Suprapubic skin (tissue), 3 donors: ENCODE measurements at regions not wholly inside any gene's neighbourhood (a gene's known extent, or its start where the extent isn't known, plus 50 kb on each side); places are given as distances from the start of the nearest gene placed in this dataset.

Experiments used
- CTCF ChIP-seq, 2 donors: fragments of 200-600 bp in 1 of 2; fragments of 450-650 bp in 1 of 2; sonication (generic) in 1 of 2; IDR thresholded peaks; one replicate each; pipeline ENCODE4 v1.5.1; 2016 to 2019; ENCODE audit warnings: antibody characterized with exemption in 2 of 2, mild to moderate bottlenecking in 1 of 2, moderate library complexity in 1 of 2
- EP300 ChIP-seq: sonication (generic); formaldehyde crosslinking; IDR thresholded peaks from one replicate; pipeline ENCODE4 v1.6.1; 2017; ENCODE audit warnings: antibody characterized with exemption

DNA sequence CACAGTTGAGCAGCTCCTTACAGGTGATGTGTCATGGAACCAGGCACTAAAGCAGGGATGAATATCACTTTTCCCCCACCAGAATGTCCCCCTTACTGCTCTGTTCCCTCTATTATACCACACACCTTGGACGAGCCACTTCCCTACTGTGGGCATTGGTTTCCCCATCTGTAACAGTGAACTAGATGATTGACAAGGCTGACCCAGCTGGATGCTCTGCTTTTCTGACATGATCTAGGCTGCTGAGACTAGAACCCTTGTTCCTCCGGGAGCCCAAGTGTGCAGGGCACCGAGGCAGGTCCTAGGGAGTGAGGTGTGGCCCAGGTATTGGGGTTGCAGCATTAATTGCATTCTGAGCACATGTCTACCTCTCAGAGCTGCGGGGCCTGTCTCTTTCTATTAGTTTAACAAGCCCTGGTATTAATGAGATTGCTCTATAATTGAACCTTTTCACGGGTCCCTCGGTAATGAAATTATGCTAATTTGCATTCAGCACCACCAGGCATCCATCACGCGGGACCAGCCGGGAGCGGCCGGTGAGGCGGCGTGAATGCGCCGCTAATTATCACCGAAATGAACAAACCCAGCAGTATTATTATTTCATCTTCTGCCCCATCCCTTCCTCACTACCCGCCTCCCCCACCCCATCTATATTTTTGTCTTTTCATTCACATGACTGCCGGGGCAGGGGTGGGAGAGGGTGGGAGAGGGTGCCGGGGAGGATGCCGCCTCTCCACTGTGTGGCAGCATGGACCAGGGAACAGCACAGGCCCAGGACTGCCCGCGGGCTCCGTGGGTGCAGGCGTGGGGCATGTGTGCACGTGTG, 121.1 kb downstream of the CYLD start:
- TF ChIP-seq EP300 = no peak
- no peak for TF ChIP-seq CTCF (IDR thresholded peaks at IDR 0.05)
